Subcutaneous abdominal adipose tissue (tissue), 5 donors: ENCODE measurements at regions not wholly inside any gene's neighbourhood (a gene's known extent, or its start where the extent isn't known, plus 50 kb on each side); places are given as distances from the start of the nearest gene placed in this dataset.

ENCODE experiments used
- H3K27ac ChIP-seq: one replicate; pipeline ENCODE4 v1.7.0; 2013; ENCODE audit warnings: low read depth, mild to moderate bottlenecking, inconsistent platforms, low read length, moderate library complexity
- H3K27me3 ChIP-seq, 5 donors: one replicate each; pipeline ENCODE4 v1.7.0; 2013; ENCODE audit warnings: low read length in 5 of 5, inconsistent platforms in 1 of 5; ENCODE audit not compliant: control insufficient read depth in 5 of 5, insufficient read depth in 4 of 5
- H3K36me3 ChIP-seq, 5 donors: one replicate each; pipeline ENCODE4 v1.7.0; 2013; ENCODE audit warnings: low read length in 5 of 5; ENCODE audit not compliant: control insufficient read depth in 5 of 5, insufficient read depth in 5 of 5
- H3K4me1 ChIP-seq, 5 donors: one replicate each; pipeline ENCODE4 v1.7.0; 2013; ENCODE audit warnings: low read length in 5 of 5, mild to moderate bottlenecking in 3 of 5, moderate library complexity in 1 of 5; ENCODE audit not compliant: control insufficient read depth in 5 of 5, insufficient read depth in 5 of 5
- H3K4me3 ChIP-seq, 5 donors: one replicate each; pipeline ENCODE4 v1.7.0; 2013; ENCODE audit warnings: low read length in 5 of 5, low read depth in 1 of 5
- H3K9ac ChIP-seq, 5 donors: one replicate each; pipeline ENCODE4 v1.7.0; 2013; ENCODE audit warnings: low read length in 5 of 5, mild to moderate bottlenecking in 4 of 5, moderate library complexity in 3 of 5
- H3K9me3 ChIP-seq, 5 donors: one replicate each; pipeline ENCODE4 v1.7.0; 2013; ENCODE audit warnings: low read length in 5 of 5; ENCODE audit not compliant: control insufficient read depth in 5 of 5
- donor health status: healthy.
- donor health status: healthy.
- donor health status: healthy.
- donor health status: healthy.
- donor health status: healthy.

- Histone ChIP-seq H3K27me3 (no peaks in the 10 kb centered on the region), H3K4me1 (no peaks in the 10 kb centered on the region), H3K9ac (no peak overlapping the region), H3K4me3 (no peak overlapping the region), H3K36me3 (no peaks in the 10 kb centered on the region), H3K27ac (no peak overlapping the region), H3K9me3 (peaks cover 0 to 8% (median 5%) of the 10 kb centered on the region in 5 donors)
Measured at GRCh38 chr4:126869967-126870366, 762.8 kb upstream of the INTU start.

- Histone ChIP-seq H3K27me3 (no peaks in the 10 kb centered on the region), H3K4me3 (no peak overlapping the region), H3K9ac (no peak overlapping the region), H3K36me3 (no peaks in the 10 kb centered on the region), H3K4me1 (no peaks in the 10 kb centered on the region), H3K9me3 (peaks cover 0 to 8% (median 5%) of the 10 kb centered on the region in 5 donors), H3K27ac (no peak overlapping the region)
Measured at GRCh38 chr4:126871810-126872209, 760.9 kb upstream of the INTU start.

GRCh38 chr4:126874533-126874932 is 758.2 kb upstream of the INTU start:
- peaks cover 0 to 8% (median 5%) of the 10 kb centered on the region in 5 donors for H3K9me3 ChIP-seq
- no peaks in the 10 kb centered on the region for H3K36me3 ChIP-seq
- no peaks in the 10 kb centered on the region for H3K4me1 ChIP-seq
- H3K4me3 ChIP-seq = no peak overlapping the region
- no peak overlapping the region for H3K9ac ChIP-seq
- no peak overlapping the region for H3K27ac ChIP-seq
- H3K27me3 ChIP-seq = no peaks in the 10 kb centered on the region

GRCh38 chr4:126888968-126889367 is 743.8 kb upstream of the INTU start:
- Histone ChIP-seq H3K9me3 (no peaks in the 10 kb centered on the region), H3K27me3 (no peaks in the 10 kb centered on the region), H3K4me1 (no peaks in the 10 kb centered on the region), H3K36me3 (no peaks in the 10 kb centered on the region), H3K27ac (no peak overlapping the region), H3K9ac (no peak overlapping the region), H3K4me3 (no peak overlapping the region)

- Histone ChIP-seq H3K4me3 (no peak overlapping the region), H3K9ac (no peak overlapping the region), H3K27me3 (no peaks in the 10 kb centered on the region), H3K9me3 (no peaks in the 10 kb centered on the region), H3K27ac (no peak overlapping the region), H3K36me3 (no peaks in the 10 kb centered on the region), H3K4me1 (no peaks in the 10 kb centered on the region)
Measured at GRCh38 chr4:126890383-126890782, 742.4 kb upstream of the INTU start.

GRCh38 chr4:126890994-126891393 is 741.8 kb upstream of the INTU start:
- Histone ChIP-seq H3K27ac (no peak overlapping the region), H3K36me3 (no peaks in the 10 kb centered on the region), H3K4me1 (peaks cover 0 to 2% (median 0%) of the 10 kb centered on the region in 5 donors), H3K27me3 (no peaks in the 10 kb centered on the region), H3K9me3 (no peaks in the 10 kb centered on the region), H3K4me3 (no peak overlapping the region), H3K9ac (no peak overlapping the region)

GRCh38 chr4:126894963-126895362 is 737.8 kb upstream of the INTU start:
- H3K9me3 ChIP-seq = peaks cover 0 to 6% (median 0%) of the 10 kb centered on the region in 5 donors
- no peak overlapping the region for H3K9ac ChIP-seq
- no peaks in the 10 kb centered on the region for H3K36me3 ChIP-seq
- H3K4me3 ChIP-seq = no peak overlapping the region
- H3K4me1 ChIP-seq = peaks cover 0 to 23% (median 9%) of the 10 kb centered on the region in 5 donors
- no peak overlapping the region for H3K27ac ChIP-seq
- no peaks in the 10 kb centered on the region for H3K27me3 ChIP-seq

GRCh38 chr4:126895988-126896570 is 736.7 kb upstream of the INTU start:
- H3K27ac ChIP-seq = no peak overlapping the region
- peaks cover 0 to 25% (median 9%) of the 10 kb centered on the region in 5 donors for H3K4me1 ChIP-seq
- H3K27me3 ChIP-seq = no peaks in the 10 kb centered on the region
- peaks cover 0 to 6% (median 0%) of the 10 kb centered on the region in 5 donors for H3K9me3 ChIP-seq
- no peak overlapping the region for H3K9ac ChIP-seq
- no peak overlapping the region for H3K4me3 ChIP-seq
- H3K36me3 ChIP-seq = no peaks in the 10 kb centered on the region

- Histone ChIP-seq H3K4me1 (peaks cover 0 to 25% (median 9%) of the 10 kb centered on the region in 5 donors), H3K9ac (no peak overlapping the region), H3K9me3 (peaks cover 0 to 6% (median 0%) of the 10 kb centered on the region in 5 donors), H3K27me3 (no peaks in the 10 kb centered on the region), H3K36me3 (no peaks in the 10 kb centered on the region), H3K27ac (no peak overlapping the region), H3K4me3 (no peak overlapping the region)
Measured at GRCh38 chr4:126897038-126897437, 735.7 kb upstream of the INTU start.

GRCh38 chr4:126898815-126899214 is 733.9 kb upstream of the INTU start:
- H3K4me3 ChIP-seq = no peak overlapping the region
- peaks cover 0 to 25% (median 9%) of the 10 kb centered on the region in 5 donors for H3K4me1 ChIP-seq
- H3K9me3 ChIP-seq = peaks cover 0 to 6% (median 0%) of the 10 kb centered on the region in 5 donors
- peak overlapping the region; percentile 19 for H3K27ac ChIP-seq
- no peaks in the 10 kb centered on the region for H3K36me3 ChIP-seq
- H3K27me3 ChIP-seq = no peaks in the 10 kb centered on the region
- H3K9ac ChIP-seq = no peak overlapping the region
